MM.1S (cell line): ENCODE measurements at regions not wholly inside any gene's neighbourhood (a gene's known extent, or its start where the extent isn't known, plus 50 kb on each side); places are given as distances from the start of the nearest gene placed in this dataset.

ENCODE experiments used
- DNase-seq: peaks from one replicate; pipeline ENCODE4 v3.0.0-alpha.2; 2015
- H2AFZ ChIP-seq: fragments of 300-600 bp; sonication (generic); 2 replicates; pipeline ENCODE4 v1.6.0; 2016; ENCODE audit warnings: antibody characterized with exemption, low read length
- H3F3A ChIP-seq: fragments of 300-600 bp; sonication (generic); 2 replicates; pipeline ENCODE4 v1.6.1; 2016; ENCODE audit warnings: mild to moderate bottlenecking, antibody characterized with exemption, low read length, moderate library complexity, mixed read lengths; ENCODE audit not compliant: insufficient read depth
- H3K27ac ChIP-seq: fragments of 300-600 bp; sonication (generic); 2 replicates; pipeline ENCODE4 v1.5.1; 2016; ENCODE audit warnings: mild to moderate bottlenecking, low read length
- H3K27me3 ChIP-seq: fragments of 300-600 bp; sonication (generic); replicated peaks from 2 replicates; pipeline ENCODE4 v1.6.0; 2016; ENCODE audit warnings: low read length; ENCODE audit not compliant: insufficient read depth
- H3K36me3 ChIP-seq: fragments of 300-600 bp; sonication (generic); replicated peaks from 2 replicates; pipeline ENCODE4 v1.6.1; 2016; ENCODE audit warnings: mild to moderate bottlenecking, low read length, mixed read lengths; ENCODE audit not compliant: insufficient read depth
- H3K4me1 ChIP-seq: fragments of 300-600 bp; sonication (generic); 2 replicates; pipeline ENCODE4 v1.6.1; 2016; ENCODE audit warnings: low read length, mixed read lengths
- H3K4me2 ChIP-seq: fragments of 300-600 bp; sonication (generic); 2 replicates; pipeline ENCODE4 v1.6.0; 2016; ENCODE audit warnings: low read depth, low read length
- H3K4me3 ChIP-seq: fragments of 300-600 bp; sonication (generic); 2 replicates; pipeline ENCODE4 v1.5.1; 2016; ENCODE audit warnings: low read length, mixed read lengths
- H3K79me2 ChIP-seq: fragments of 300-600 bp; sonication (generic); 2 replicates; pipeline ENCODE4 v1.6.1; 2016; ENCODE audit warnings: mixed run types, low read length, mixed read lengths
- H3K9ac ChIP-seq: fragments of 300-600 bp; sonication (generic); 2 replicates; pipeline ENCODE4 v1.6.1; 2016; ENCODE audit warnings: low read length, mixed read lengths
- H3K9me2 ChIP-seq: fragments of 300-600 bp; sonication (generic); replicated peaks from 2 replicates; pipeline ENCODE4 v1.6.1; 2016; ENCODE audit warnings: mild to moderate bottlenecking, low read length, mixed read lengths; ENCODE audit not compliant: insufficient read depth
- H3K9me3 ChIP-seq: fragments of 300-600 bp; sonication (generic); replicated peaks from 2 replicates; pipeline ENCODE4 v1.6.1; 2016; ENCODE audit warnings: mild to moderate bottlenecking, low read length, mixed read lengths; ENCODE audit not compliant: insufficient read depth
- H4K20me1 ChIP-seq: fragments of 300-600 bp; sonication (generic); 2 replicates; pipeline ENCODE4 v1.6.1; 2016; ENCODE audit warnings: mild to moderate bottlenecking, low read length, moderate library complexity, mixed read lengths; ENCODE audit not compliant: insufficient read depth
- CTCF ChIP-seq: fragments of 300-600 bp; sonication (generic); IDR thresholded peaks from 2 replicates; pipeline ENCODE4 v1.5.1; 2016; ENCODE audit warnings: antibody characterized with exemption, low read length, mixed read lengths
- EZH2 ChIP-seq: fragments of 300-600 bp; sonication (generic); optimal IDR thresholded peaks from 2 replicates; pipeline ENCODE3; 2017; ENCODE audit warnings: low read depth, mild to moderate bottlenecking, antibody characterized with exemption, low read length, mixed read lengths
- EZH2phosphoT487 ChIP-seq: fragments of 300-600 bp; sonication (generic); IDR thresholded peaks from 2 replicates; pipeline ENCODE4 v1.6.1; 2018; ENCODE audit warnings: antibody characterized with exemption, low read length

- Histone ChIP-seq H3K4me1 (no peaks in the 10 kb centered on the region), H3K27me3 (no peaks in the 10 kb centered on the region), H3F3A (no peaks in the 10 kb centered on the region), H2AFZ (no peak overlapping the region), H3K4me2 (no peak overlapping the region), H3K27ac (no peak overlapping the region), H3K4me3 (no peak overlapping the region), H3K9ac (no peak overlapping the region), H3K36me3 (no peaks in the 10 kb centered on the region), H3K9me2 (no peaks in the 10 kb centered on the region), H3K9me3 (no peaks in the 10 kb centered on the region), H4K20me1 (no peaks in the 10 kb centered on the region), H3K79me2 (no peaks in the 10 kb centered on the region)
- no peak for TF ChIP-seq EZH2
- TF ChIP-seq EZH2phosphoT487, result no peak
- no peak for TF ChIP-seq CTCF
- no peak for DNase-seq
These were observed 438.0 kb downstream of the DTHD1 start for GRCh38 chr4:36719425-36719824.

DNA sequence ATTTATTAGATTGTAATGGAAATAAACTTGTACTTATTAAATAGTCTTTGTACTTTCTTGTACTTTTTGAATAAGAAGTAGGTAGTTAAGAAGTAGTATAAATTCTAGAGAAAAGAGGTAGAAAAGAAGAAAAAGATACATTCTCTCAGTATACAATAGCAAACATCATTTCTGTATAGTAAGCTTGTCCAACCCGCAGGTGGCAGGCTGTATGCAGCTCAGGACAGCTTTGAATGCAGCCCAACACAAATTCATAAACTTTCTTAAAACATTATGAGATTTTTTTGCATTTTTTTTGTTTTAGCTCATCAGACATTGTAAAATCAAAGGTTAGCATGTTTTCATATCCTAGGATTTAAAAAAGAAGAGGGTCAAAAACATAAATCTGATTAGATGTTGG, 441.6 kb downstream of the DTHD1 start:
- Histone ChIP-seq H3K27me3 (no peaks in the 10 kb centered on the region), H3K9me2 (no peaks in the 10 kb centered on the region)

GRCh38 chr4:36734334-36734733, 452.9 kb downstream of the DTHD1 start:
- Histone ChIP-seq H3K4me2 (no peak overlapping the region), H3K27me3 (no peaks in the 10 kb centered on the region), H3K4me3 (no peak overlapping the region), H3K9me3 (no peaks in the 10 kb centered on the region), H3K4me1 (no peaks in the 10 kb centered on the region), H3K27ac (no peak overlapping the region), H3K36me3 (no peaks in the 10 kb centered on the region), H3K79me2 (no peaks in the 10 kb centered on the region), H4K20me1 (no peaks in the 10 kb centered on the region), H3K9ac (no peak overlapping the region), H3F3A (no peaks in the 10 kb centered on the region), H3K9me2 (no peaks in the 10 kb centered on the region), H2AFZ (no peak overlapping the region)
- no peak for TF ChIP-seq EZH2
- TF ChIP-seq CTCF, result no peak
- TF ChIP-seq EZH2phosphoT487, result no peak
- no peak for DNase-seq

More for the DNA sequence above, 441.6 kb downstream of the DTHD1 start:
- Histone ChIP-seq H3K9ac (no peak overlapping the region), H3K9me3 (no peaks in the 10 kb centered on the region), H3K27ac (no peak overlapping the region), H3F3A (no peaks in the 10 kb centered on the region), H3K4me2 (no peak overlapping the region), H3K36me3 (no peaks in the 10 kb centered on the region), H4K20me1 (no peaks in the 10 kb centered on the region), H3K4me1 (no peaks in the 10 kb centered on the region), H3K4me3 (no peak overlapping the region), H2AFZ (no peak overlapping the region), H3K79me2 (no peaks in the 10 kb centered on the region)
- TF ChIP-seq EZH2phosphoT487, result no peak
- TF ChIP-seq EZH2, result no peak
- no peak for TF ChIP-seq CTCF
- no peak for DNase-seq
